ENCODE measurements at regions not wholly inside any gene's neighbourhood (a gene's known extent, or its start where the extent isn't known, plus 50 kb on each side); places are given as distances from the start of the nearest gene placed in this dataset.
"Not testable (repeated sequence)": the region's sequence is repeated elsewhere in the genome, so short reads cannot be mapped to it uniquely, and the experiment has no call there.

DNA sequence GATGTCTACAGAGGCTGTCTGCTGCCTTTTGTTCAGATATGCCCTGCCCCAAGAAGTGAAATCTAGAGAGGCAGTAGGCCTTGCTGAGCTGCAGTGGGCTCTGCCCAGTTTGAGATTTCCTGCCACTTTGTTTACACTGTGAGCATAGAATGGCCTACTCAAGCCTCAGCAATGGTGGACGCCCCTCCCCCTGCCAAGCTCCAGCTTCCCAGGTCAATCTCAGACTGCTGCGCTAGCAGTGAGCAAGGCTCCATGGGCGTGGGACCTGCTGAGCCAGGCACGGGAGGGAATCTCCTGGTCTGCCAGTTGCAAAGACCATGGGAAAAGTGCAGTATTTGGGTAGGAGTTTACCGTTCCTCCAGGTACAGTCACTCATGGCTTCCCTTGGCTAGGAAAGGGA lies 101.8 kb upstream of the ALG10 start:
- H3K4me1 ChIP-seq (ENCODE audit: insufficient read depth); H3K4me3 Mint-ChIP-seq; H3K4me2 ChIP-seq; H3K27ac ChIP-seq (ENCODE audit: low read depth); H3K9me2 ChIP-seq (ENCODE audit: insufficient read depth); H3K4me1 Mint-ChIP-seq; H2AFZ ChIP-seq; H3K27me3 ChIP-seq (ENCODE audit: insufficient read depth); H3F3A ChIP-seq (replicated peaks; ENCODE audit: low read depth); H3K79me2 ChIP-seq (replicated peaks; ENCODE audit: insufficient read depth); H4K20me1 ChIP-seq (replicated peaks; ENCODE audit: insufficient read depth); H3K4me3 ChIP-seq; H3K27ac Mint-ChIP-seq; H3K27me3 Mint-ChIP-seq (ENCODE audit: insufficient read depth, low read depth, poor library complexity); ATAC-seq; DNase-seq (ENCODE audit: low spot score); H3K36me3 ChIP-seq (ENCODE audit: insufficient read depth): not testable (repeated sequence)
- H3K36me3 Mint-ChIP-seq (ENCODE audit: low read depth), result peaks cover 16% of the 10 kb centered on the region
- peaks cover 33% of the 10 kb centered on the region for H3K9me3 Mint-ChIP-seq

DNA sequence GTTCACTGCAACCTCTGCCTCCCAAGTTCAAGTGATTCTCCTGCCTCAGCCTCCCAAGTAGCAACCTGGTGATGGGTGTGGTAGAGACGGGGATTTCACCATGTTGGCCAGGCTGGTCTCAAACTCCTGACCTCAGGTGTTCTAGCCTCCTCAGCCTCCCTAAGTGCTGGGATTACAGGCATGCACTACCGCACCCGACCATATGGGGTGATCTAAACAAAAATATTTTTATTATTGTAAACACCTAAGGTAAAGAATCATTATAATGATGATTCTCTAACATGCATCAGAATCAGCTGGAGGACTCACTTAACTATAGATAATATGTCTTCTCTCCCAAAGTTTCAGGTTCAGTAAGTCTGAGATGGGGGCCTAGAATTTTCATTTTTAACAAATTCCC lies 96.2 kb upstream of the ALG10 start:
- H2AFZ ChIP-seq, result no peak overlapping the region
- Mint-ChIP-seq H3K27me3 (ENCODE audit: insufficient read depth, low read depth, poor library complexity) (peaks cover under 1% of the 10 kb centered on the region), H3K4me3 (no peak overlapping the region), H3K9me3 (peaks cover 51% of the 10 kb centered on the region), H3K4me1 (no peaks in the 10 kb centered on the region; the same call in 2 of the 3 replicates), H3K27ac (no peak overlapping the region), H3K36me3 (ENCODE audit: low read depth) (peaks cover 32% of the 10 kb centered on the region)
- no peaks in the 10 kb centered on the region for H3F3A ChIP-seq (replicated peaks; ENCODE audit: low read depth)
- H3K9me2 ChIP-seq (ENCODE audit: insufficient read depth), result 0 out of 2 replicates have a peak, but pooled peaks cover 5% of the 10 kb centered on the region
- H3K27me3 ChIP-seq (ENCODE audit: insufficient read depth), result no peaks in the 10 kb centered on the region
- DNase-seq (ENCODE audit: low spot score), result no peak
- H3K4me2 ChIP-seq, result no peak overlapping the region
- no peak overlapping the region for H3K4me3 ChIP-seq
- H3K4me1 ChIP-seq (ENCODE audit: insufficient read depth), result no peaks in the 10 kb centered on the region
- H3K79me2 ChIP-seq (replicated peaks; ENCODE audit: insufficient read depth), result no peaks in the 10 kb centered on the region
- H4K20me1 ChIP-seq (replicated peaks; ENCODE audit: insufficient read depth), result no peaks in the 10 kb centered on the region
- ATAC-seq, result no peak
- TF ChIP-seq, protein P1, sequence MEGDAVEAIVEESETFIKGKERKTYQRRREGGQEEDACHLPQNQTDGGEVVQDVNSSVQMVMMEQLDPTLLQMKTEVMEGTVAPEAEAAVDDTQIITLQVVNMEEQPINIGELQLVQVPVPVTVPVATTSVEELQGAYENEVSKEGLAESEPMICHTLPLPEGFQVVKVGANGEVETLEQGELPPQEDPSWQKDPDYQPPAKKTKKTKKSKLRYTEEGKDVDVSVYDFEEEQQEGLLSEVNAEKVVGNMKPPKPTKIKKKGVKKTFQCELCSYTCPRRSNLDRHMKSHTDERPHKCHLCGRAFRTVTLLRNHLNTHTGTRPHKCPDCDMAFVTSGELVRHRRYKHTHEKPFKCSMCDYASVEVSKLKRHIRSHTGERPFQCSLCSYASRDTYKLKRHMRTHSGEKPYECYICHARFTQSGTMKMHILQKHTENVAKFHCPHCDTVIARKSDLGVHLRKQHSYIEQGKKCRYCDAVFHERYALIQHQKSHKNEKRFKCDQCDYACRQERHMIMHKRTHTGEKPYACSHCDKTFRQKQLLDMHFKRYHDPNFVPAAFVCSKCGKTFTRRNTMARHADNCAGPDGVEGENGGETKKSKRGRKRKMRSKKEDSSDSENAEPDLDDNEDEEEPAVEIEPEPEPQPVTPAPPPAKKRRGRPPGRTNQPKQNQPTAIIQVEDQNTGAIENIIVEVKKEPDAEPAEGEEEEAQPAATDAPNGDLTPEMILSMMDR (conservative IDR thresholded peaks at IDR 0.05; ENCODE audit: low read depth in 2 of 2), result peak in 1 of 2 experiments; percentile 38; a peak in 2 of 4 replicates
- TF ChIP-seq, protein P2, sequence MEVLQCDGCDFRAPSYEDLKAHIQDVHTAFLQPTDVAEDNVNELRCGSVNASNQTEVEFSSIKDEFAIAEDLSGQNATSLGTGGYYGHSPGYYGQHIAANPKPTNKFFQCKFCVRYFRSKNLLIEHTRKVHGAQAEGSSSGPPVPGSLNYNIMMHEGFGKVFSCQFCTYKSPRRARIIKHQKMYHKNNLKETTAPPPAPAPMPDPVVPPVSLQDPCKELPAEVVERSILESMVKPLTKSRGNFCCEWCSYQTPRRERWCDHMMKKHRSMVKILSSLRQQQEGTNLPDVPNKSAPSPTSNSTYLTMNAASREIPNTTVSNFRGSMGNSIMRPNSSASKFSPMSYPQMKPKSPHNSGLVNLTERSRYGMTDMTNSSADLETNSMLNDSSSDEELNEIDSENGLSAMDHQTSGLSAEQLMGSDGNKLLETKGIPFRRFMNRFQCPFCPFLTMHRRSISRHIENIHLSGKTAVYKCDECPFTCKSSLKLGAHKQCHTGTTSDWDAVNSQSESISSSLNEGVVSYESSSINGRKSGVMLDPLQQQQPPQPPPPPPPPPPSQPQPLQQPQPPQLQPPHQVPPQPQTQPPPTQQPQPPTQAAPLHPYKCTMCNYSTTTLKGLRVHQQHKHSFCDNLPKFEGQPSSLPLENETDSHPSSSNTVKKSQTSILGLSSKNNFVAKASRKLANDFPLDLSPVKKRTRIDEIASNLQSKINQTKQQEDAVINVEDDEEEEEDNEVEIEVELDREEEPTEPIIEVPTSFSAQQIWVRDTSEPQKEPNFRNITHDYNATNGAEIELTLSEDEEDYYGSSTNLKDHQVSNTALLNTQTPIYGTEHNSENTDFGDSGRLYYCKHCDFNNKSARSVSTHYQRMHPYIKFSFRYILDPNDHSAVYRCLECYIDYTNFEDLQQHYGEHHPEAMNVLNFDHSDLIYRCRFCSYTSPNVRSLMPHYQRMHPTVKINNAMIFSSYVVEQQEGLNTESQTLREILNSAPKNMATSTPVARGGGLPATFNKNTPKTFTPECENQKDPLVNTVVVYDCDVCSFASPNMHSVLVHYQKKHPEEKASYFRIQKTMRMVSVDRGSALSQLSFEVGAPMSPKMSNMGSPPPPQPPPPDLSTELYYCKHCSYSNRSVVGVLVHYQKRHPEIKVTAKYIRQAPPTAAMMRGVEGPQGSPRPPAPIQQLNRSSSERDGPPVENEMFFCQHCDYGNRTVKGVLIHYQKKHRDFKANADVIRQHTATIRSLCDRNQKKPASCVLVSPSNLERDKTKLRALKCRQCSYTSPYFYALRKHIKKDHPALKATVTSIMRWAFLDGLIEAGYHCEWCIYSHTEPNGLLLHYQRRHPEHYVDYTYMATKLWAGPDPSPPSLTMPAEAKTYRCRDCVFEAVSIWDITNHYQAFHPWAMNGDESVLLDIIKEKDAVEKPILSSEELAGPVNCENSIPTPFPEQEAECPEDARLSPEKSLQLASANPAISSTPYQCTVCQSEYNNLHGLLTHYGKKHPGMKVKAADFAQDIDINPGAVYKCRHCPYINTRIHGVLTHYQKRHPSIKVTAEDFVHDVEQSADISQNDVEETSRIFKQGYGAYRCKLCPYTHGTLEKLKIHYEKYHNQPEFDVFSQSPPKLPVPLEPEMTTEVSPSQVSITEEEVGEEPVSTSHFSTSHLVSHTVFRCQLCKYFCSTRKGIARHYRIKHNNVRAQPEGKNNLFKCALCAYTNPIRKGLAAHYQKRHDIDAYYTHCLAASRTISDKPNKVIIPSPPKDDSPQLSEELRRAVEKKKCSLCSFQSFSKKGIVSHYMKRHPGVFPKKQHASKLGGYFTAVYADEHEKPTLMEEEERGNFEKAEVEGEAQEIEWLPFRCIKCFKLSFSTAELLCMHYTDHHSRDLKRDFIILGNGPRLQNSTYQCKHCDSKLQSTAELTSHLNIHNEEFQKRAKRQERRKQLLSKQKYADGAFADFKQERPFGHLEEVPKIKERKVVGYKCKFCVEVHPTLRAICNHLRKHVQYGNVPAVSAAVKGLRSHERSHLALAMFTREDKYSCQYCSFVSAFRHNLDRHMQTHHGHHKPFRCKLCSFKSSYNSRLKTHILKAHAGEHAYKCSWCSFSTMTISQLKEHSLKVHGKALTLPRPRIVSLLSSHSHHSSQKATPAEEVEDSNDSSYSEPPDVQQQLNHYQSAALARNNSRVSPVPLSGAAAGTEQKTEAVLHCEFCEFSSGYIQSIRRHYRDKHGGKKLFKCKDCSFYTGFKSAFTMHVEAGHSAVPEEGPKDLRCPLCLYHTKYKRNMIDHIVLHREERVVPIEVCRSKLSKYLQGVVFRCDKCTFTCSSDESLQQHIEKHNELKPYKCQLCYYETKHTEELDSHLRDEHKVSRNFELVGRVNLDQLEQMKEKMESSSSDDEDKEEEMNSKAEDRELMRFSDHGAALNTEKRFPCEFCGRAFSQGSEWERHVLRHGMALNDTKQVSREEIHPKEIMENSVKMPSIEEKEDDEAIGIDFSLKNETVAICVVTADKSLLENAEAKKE (CRISPR knock-in tag; IDR thresholded peaks at IDR 0.05), result no peak
- no peak overlapping the region for H3K27ac ChIP-seq (ENCODE audit: low read depth)
- no peaks in the 10 kb centered on the region for H3K36me3 ChIP-seq (ENCODE audit: insufficient read depth)

DNA sequence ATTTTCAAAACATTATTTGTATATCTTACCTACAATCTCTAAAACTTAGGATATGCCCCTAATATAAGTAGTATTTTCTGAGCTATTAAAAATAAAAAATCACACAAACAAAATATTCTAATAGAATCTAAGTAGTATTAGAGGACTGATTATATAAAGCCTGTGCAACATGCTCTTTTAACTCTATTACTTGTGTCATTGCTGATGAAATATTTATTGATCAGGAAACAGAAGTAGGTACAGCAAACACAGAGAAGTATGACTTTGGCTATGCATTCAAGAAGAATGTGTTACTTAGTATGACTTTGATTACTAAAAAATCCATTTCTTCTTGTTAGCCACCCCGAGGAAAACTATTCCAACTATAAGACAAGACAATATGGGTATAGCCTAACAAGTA lies 84.6 kb upstream of the ALG10 start:
- not testable (repeated sequence) for H3K4me2 ChIP-seq; DNase-seq (ENCODE audit: low spot score); H2AFZ ChIP-seq; H3K27ac Mint-ChIP-seq; H3K27me3 Mint-ChIP-seq (ENCODE audit: insufficient read depth, low read depth, poor library complexity); H3K36me3 ChIP-seq (ENCODE audit: insufficient read depth); H3F3A ChIP-seq (replicated peaks; ENCODE audit: low read depth); ATAC-seq; H3K27ac ChIP-seq (ENCODE audit: low read depth); H3K4me3 ChIP-seq; H3K9me2 ChIP-seq (ENCODE audit: insufficient read depth); H3K79me2 ChIP-seq (replicated peaks; ENCODE audit: insufficient read depth); H3K27me3 ChIP-seq (ENCODE audit: insufficient read depth); H4K20me1 ChIP-seq (replicated peaks; ENCODE audit: insufficient read depth); H3K36me3 Mint-ChIP-seq (ENCODE audit: low read depth); H3K4me3 Mint-ChIP-seq; H3K4me1 ChIP-seq (ENCODE audit: insufficient read depth); H3K4me1 Mint-ChIP-seq
- peaks cover 18% of the 10 kb centered on the region for H3K9me3 Mint-ChIP-seq
